ENCODE measurements at regions not wholly inside any gene's neighbourhood (a gene's known extent, or its start where the extent isn't known, plus 50 kb on each side); places are given as distances from the start of the nearest gene placed in this dataset.
"Not testable (repeated sequence)": the region's sequence is repeated elsewhere in the genome, so short reads cannot be mapped to it uniquely, and the experiment has no call there.

DNA sequence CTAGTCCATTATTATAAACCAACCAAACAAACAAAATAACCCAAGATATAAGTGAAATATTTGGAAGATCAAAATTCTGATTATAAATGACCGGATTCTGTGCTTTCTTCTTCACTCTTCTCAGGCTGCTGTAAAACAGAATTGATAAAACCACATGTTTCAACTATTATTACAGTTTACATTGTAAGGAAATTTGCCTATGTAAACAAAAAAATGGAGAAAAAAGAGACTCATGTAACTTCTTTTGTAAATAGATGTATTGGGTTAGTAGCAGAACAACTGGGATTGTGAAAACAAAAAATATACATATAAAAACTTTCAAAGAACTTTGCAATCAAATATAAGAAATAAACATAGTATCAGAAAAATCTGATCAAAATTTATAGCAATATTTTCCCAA is 295.2 kb upstream of the CCDC179 start:
- no peak for DNase-seq

DNA sequence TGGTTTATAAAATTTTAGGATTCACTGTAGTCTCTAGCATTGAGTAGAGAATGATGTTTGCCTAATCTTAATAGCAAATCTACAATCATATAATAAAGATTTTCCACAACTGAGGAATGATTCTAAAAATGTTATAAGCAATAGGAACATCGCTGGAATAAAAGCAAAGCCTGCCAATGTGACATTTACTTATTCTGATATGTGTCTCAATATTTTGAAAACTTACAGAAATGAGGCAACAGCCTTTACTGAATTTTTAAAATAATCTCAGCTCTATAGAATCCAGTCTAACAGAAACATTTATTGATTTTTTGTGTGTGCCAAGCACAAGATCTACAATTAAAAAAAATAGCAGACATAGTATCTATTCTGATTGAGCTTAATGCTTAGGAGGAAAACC is 303.7 kb upstream of the CCDC179 start:
- DNase-seq, result no peak

DNA sequence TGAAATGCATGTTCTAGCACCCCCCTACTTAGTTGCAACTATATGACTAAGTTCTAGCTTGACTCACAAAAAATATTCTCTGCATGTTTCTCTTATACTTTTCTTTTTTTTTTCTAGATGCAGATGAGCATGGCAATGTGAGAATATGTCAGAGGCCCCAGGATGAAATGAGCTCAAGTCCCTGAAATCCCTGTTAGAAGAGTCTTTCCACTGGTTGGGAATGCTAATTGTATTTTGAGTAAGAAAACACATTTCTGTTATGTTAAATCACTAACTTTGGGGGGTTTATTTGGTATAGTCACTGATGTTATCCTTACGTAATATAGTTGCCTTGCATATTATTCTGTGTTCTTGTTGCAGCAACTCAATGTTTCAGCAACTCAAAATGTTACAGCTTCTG is 306.1 kb upstream of the CCDC179 start:
- DNase-seq, result no peak

DNA sequence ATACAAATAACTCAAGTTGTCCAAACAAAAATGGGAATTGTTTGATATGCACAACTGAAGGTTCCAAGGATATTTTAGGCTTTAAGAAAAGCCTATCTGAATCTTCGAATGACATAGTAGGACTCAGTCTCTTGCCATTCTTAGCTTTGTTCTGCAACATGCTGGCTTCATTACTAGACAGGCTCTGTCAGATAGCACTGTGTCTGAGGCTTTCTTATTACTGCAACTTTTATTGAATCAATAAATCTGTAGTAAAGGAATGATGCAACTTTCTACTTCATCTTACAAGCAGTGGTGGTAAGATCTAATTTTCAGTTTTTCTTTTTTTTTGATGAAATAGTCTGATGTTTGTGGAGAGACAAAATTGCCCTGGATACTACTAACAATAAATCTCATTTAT is 319.3 kb upstream of the CCDC179 start:
- no peak for DNase-seq

DNA sequence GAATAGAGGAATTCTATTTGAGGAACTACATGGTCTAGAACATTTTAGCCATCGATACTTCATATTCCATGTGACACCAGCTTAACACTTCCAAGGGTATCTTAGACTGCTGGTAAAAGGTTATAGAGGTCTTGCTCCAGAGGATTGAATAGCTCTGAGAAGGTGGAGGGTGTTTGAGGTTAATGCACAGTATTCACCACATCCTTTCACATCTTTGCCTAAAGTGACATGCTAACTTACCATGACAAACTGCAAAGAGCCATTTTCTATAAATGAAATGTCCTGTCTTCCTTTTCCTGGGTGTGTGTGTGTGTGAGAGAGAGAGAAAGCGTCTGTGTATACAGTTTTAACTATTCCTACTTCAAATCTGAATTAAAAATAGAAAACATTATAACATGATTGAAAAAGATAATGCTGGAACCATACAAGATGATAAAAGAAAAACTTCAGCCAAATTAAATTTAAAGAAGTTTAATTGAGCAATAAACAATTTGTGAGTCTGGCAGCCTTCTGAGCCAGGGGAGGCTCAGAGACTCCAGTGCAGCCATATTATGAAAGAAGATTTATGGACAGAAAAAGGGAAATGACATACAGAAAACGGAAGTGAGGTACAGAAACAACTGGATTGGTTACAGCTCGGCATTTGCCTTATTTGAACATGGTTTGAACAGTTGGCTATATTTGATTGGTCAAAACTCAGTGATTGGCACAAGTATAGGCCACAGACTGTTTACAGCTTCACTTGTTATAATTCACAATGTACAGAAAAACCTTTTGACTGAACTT is 320.9 kb upstream of the CCDC179 start:
- no peak for DNase-seq

DNA sequence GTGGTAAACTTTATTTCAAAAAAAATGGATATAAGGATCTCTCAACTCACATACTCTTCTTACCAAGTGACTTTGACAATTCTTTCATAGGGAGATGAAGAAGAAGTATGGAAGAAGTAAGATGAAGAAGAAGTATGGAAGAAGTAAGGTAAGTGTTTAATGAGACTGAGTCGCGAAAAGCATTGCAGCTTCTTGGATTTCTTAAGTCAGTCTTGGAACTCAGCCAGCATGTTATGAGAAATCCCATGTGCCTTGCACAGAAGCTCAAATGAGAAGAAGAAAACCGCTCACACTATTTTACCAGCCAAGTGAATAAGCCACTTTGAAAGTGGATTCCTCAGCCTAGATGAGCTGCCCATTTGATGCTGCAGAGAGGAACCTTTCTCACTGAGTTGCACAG is 332.0 kb upstream of the CCDC179 start:
- no peak for DNase-seq

DNA sequence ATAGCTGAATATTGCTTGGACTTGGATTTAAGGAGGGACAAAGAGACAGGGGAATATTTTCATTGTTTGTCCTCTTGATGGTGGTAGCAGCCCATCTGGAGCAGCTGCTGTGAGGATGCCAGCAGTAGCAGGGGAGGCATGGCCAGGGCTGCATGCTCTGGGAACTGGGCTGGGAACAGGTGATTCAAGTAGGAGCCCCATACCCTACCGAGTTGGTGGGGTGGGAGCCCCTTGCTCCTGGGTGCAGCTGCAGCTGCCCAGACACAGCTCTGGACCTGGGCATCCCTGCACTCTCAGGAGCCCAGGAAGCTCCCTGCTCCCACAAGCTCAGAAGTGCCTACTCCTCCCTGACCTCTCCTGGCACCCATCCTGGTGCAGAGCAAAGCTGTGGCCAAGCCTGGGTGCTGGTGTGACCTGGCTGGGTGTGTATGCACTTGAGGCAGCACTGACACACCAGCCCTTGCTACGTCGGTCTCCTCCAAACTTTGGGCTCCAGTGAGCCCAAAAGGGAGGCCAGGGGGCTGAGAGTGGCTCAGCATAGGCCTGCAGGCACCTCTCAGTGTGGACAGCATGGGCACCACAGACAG is 341.8 kb upstream of the CCDC179 start:
- DNase-seq, result no peak

DNA sequence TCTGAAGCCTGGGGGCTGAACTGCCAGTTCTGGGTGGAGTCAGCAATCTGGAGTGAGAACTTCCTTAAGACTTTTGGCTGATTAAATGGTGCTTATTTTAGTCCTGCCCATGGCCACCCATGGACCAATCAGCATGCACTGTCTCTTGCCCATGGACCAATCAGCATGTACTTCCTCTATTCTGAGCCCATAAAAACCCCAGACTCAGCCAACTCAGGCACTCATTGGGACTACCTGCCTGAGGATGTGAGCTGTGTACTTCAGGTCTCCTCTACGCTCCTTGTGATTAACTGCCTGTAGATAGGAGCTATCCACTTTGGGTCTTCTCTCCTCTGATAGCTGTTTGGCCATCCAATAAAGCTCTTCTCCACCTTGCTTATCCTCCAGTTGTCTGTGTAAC is 342.3 kb upstream of the CCDC179 start:
- DNase-seq, result no peak

DNA sequence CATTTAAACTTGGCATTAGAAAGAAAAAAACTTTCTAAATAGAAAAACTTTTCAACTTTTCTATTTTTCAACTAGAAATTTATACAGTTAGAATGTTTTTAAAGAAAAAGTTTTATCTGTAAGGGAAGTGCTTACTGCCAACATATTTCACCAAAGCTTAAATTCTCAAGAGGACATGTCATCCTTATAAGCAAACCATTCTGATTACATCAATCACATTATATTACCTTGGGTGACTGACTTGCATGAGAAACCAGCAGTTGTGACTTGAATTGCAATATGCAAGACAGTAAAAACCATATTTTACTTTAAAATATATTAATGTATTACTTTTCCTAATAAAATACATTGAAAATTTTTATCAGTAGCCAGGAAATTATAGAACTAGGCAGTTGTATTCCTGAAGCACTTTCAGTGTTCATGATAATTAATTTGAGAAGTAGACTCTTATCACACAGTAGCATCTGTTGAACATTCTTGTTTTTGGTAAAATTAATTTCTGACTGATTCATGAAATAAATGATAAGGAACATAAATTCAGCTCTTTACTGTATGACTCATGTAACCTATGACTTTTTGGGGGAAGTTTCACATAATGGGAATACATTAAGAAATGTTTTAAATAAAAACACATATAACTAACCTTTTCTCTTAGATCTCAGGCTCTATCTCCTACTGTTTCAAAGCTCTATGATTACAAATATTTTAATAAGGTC is 345.0 kb upstream of the CCDC179 start:
- no peak for DNase-seq

DNA sequence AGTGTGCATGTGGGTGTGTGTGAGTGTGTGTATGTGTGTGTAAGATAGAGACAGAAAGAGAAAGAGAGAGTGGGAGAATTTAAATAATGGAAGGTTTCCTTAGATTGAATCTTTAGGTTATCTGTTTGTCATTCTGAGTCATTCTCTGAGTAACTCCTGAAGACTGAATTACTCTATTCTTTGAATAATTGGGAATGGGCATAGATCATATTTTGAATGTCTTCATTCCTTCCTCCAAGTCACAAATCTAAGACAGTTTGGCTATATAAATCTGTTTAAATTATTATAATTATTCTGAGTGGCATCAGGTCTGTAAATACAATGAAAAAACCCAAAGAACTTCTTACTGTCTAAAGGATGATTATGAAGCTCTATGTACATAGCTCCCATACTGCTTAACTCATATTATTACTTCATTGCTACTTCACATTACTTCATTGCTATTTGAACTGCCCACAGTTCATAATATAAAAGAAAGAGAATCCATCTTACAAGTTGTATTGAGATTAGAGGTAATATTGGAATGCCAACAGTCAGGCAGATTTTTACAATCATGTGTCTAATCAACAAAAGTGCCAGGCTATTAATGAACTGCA is 346.6 kb upstream of the CCDC179 start:
- DNase-seq, result no peak

DNA sequence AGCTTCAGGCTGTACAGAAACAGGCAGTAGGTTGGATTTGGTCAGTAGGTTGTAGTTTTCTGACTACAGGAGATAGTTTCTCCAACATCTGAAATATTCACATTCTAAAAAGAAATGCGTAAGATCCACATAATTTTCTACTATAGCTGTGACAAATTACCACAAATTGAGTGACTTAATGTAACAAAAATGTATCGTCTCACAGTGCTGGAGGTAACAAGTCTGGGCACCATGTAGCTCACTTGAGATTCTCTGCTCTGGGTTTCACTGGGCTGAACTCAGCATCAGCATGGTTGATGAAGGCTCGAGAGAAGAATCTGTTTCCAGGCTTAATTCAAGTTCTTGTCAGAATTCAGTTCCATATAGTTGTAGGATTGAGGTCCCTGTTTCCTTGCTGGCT is 350.9 kb upstream of the CCDC179 start:
- DNase-seq, result no peak

DNA sequence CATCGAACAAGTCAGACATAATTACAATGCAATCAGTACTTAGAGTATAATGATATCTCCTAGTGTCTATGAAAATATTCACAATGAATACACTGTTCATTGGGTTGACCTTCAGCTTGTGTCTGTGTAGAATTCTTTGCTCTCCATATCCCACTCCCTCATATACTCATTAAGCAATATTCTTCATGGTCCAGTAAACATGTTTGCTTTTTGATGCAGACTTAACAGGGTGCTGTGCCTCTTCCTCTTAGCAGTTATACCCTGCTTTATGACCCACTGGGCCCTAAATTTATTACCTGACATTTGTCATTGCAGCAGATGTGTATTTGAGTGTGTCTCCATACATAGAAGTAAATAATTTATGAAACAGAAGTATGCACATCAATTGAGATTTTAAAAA is 352.5 kb upstream of the CCDC179 start:
- DNase-seq, result no peak

DNA sequence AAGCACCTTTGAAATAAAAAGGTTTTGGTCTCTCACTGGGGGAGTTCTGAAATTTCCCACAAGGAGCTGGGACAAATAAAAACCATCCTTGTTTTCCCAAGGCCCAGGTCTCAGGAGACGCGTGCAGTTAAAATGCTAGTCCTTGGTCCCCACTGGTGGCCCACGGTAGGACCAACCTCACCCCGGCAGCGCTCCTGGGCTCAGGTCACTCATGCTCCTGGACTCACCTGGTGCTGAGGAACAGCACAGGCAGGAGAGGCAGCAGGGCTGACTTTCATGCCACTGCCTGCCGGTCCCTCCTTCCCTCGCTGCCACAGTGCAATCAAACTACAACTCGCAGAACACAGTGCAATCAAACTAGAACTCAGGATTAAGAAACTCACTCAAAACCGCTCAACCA is 356.8 kb upstream of the CCDC179 start:
- DNase-seq, result no peak

DNA sequence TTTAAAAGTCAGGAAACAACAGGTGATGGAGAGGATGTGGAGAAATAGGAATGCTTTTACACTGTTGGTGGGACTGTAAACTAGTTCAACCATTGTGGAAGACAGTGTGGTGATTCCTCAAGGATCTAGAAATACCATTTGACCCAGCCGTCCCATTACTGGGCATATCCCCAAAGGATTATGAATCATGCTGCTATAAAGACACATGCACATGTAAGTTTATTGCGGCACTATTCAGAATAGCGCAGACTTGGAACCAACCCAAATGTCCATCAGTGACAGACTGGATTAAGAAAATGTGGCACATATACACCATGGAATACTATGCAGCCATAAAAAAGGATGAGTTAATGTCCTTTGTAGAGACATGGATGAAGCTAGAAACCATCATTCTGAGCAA is 359.8 kb upstream of the CCDC179 start:
- not testable (repeated sequence) for DNase-seq

DNA sequence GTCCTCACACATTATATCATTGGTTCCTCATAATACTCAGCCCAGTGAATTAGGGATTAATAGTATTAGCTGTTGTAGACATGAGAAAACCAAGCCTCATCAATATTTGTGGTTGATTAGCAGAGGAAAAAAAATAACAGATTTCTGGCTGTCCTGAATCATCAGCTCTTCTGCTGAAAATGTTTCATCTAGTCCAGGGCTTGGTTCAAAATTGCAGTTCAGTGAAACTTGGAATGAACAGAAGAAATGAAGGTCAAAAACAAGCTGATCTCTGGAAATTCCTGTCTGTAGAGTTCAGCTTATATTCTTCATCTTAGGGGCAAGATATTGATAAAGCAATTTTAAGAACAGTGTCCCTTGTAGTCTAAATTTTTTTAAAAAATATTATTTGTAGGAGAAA is 361.1 kb upstream of the CCDC179 start:
- DNase-seq, result no peak

DNA sequence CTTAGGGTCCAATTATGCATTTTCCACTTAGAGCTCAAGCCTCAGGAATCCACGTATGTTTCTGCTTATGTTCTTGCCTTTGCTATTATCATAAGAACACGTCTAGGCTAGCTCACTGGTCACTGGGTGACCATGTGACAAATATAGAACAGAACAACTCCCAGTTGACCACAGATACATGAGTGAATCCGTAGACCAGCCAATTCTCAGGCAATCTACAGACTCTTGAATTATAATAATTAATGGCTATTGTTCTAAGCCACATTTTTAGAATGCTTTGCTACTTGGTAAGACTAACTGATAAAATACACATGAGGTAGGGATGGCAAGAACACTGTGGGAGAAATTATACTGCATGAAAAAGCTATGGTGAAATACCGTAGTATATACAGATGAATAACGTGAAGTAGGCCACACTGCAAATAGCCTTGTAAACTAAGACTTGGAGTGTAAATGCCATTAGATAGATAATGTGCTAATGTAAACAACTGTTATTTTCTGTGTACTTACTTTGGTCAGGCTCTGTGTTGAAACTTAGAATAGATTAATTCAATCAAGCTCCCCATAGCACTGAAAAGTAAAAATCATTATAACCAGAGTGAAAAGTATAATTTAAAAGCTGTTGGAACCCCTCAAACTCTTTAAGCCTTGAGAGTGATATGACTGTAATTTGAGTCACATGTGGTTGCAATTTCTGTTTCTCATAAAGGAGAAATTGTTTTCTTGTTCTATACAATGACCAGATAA is 366.2 kb upstream of the CCDC179 start:
- DNase-seq, result no peak

DNA sequence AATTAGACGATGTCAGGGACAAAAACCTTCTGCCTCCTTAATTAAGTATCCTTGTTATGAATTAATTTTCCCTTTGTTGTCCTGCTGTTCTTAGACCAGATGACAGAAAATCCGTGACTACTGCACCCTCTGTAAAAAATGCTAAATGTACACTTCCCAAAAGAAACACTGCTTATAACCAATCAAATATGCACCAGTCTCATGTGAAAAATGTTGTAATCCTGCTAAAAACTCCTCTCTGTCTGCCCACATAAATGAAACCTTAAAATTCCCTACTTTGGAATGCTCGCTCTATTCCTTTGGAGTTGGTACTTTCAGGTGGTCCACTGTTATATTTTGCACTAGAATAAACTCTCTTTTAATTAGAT is 366.8 kb upstream of the CCDC179 start:
- DNase-seq, result no peak

DNA sequence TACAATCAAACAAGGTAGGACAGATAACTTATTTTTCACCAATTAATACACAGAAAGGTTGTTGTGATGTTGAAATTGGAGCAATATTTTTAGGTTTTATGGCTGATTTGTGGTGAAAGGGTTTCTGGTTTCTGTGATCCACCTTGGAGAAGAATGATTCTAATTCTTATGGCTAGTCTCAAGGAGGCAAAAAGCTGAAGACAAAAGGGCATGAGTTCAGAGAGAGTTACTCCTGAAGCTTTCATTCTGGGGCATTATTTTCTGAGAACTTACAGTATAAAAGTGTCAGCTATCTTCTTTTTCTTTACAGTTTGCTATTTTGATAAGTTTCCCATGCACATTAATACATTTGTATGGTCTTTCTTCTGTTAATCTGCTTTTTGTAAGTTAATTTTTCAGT is 372.4 kb upstream of the CCDC179 start:
- DNase-seq, result no peak

DNA sequence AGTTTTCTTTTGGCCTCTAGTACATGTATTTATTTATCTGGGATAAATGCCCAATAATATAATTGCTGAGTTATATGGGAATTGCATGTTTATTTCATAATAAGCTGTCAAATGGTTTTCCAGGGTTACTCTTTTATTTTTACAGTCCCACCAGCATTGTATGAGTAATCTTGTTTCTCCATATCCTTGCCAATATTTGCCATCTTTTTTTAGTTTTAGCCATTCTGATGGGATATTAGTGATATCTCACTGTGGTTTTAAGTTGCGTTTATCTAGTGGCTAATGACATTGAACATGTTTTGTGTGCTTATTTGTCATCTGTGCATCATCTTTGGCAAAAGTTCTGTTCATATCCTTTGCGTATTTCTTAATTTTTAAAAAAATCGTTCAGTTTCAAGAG is 372.8 kb upstream of the CCDC179 start:
- no peak for DNase-seq

DNA sequence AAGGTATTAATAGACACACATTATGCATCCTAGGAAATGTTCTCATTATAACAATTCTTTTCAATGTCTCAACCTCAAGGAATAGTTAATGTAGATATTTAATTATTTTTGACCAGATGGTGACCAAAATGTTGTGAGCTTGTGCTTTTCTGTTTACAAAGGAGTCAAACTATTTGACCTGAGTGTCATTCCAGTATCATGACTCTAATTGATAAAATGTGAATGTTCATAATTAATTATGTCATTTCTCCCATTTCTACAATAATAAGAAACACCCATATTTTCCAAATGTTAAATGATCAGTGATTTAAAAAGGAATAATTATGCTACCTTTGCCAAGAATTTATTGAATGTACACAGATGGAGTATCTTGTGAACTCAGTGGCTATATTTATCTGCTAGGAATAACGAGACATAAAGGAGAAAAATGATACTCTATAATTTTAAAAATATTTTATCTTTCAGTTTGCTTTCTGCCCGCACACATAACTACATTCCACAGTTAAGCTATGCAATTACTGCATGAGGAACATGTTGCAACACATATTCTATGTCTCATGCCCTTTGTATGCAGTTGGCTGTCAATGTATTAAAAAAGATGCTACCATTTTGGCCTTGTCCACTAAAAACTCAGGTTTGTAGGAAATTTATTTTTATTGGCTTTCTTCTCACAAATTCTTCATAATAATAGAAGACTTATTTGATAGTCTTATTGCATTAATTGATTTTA is 376.7 kb upstream of the CCDC179 start:
- DNase-seq, result no peak

DNA sequence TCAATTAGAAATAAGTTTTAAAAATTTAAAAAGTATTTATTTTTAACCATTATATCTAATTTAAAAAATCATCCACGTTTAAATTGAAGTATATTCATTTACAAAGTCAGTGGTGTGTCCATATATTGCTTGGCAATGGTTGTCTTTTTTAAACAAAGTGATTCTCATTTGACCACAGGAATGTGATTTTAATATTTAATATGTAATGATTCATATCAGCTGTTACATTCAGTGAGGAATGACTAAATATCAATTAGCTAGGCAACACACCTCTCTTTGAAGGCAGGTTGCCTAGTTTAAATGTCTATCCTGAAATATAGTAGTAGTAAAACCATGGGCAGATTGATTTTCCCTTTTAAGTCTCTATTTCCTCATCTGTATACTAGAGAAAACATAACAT is 392.2 kb upstream of the CCDC179 start:
- DNase-seq, result no peak

DNA sequence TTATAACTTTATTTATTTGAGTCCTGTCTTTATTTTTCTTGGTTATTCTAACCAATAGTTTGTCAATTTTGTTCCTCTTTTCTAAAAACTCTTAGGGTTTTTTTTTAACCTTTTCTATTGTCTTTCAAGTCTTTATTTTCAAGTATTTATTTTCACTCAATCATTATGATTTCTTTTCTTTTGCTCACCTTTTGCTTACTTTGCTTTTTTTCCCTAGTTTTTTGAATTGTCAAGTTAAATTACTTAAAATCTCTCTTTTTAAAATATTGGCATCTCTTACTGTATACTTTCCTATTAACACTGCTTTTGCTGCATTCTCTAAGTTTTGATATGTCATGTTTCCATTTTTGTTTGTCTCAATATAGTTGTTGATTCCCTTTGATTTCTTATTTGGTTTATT is 396.8 kb upstream of the CCDC179 start:
- no peak for DNase-seq

DNA sequence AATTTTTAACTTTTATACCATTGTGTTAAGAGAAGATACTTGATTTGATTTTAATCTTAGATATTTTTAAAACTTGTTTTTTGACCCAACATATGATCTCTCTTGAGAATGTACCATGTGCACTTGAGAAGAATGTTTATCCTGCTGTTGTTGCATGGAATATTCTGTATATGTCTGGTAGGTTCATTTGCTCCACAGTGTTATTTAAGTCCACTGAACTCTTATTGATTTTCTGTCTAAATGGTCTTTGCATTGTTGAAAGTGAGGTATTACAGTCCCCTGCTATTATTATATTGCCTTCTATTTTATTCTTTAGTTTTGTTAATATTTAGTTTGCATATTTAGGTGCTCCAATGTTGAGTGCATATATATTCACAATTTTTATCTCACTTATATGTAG is 397.3 kb upstream of the CCDC179 start:
- DNase-seq, result no peak

Data from CD4-positive, alpha-beta T cell treated with Interleukin-12 subunit alpha and Interleukin-12 subunit beta, for 1 hour (primary cell).